ENCODE measurements at regions not wholly inside any gene's neighbourhood (a gene's known extent, or its start where the extent isn't known, plus 50 kb on each side); places are given as distances from the start of the nearest gene placed in this dataset.

DNA sequence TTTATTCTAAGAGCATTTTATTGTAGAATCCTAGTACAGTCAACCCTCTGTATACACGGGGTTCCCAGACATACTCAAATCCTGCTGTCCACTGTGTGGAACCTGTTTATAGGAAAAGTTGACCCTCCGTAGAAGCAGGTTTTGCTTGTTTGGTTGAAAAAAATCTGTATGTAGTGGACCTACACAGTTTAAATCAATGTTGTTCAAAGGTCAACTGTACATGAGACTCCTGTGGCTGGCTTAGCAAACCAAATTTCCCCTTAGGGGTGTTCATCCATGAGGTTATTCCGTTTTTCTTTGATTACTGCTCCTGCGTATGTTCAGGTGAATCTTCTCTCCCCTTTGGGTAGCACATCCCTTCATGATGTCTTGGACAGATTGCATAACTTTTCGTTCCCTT lies 387.0 kb upstream of the ZFP64 start:
- DNase-seq (ENCODE audit: low spot score) = no peak

DNA sequence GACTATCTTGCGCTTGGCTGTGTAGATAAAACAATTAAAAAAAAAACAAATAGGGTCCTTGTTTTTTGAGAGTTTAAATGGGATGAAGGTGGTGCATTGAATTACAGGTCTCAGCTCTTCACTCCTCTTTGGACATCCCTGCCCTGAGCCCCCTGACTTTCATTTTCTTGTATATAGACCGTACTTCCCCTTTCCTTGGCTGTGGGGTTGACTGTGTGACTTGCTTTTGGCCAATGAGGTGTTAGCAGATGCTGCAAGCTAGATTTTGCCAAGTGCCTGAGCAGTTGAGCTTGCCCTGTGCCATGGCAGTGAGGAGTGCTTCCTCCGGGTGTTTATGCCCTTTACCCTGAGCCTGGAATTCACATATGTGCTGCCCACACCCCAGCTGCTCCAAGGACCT lies 386.1 kb upstream of the ZFP64 start:
- no peak for DNase-seq (ENCODE audit: low spot score)

DNA sequence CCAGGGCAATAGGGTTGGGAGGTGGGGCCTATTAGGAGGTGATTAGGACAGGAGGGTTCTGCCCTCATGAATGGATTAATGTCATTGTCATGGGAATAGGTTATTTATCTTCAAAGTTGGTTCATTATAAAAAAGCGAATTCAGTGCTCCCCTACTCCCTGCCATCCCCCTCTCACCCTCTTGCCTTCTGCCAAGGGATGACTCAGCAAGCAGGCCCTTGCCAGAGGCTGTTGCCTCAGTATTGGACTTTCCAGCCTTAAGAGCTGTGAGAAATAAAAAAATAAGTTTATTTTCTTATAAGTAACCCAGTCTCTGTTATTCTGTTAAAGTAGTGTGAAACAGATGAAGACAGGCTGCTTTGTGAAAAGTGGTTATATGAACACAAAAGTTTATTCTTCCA lies 381.1 kb upstream of the ZFP64 start:
- DNase-seq (ENCODE audit: low spot score) = no peak

DNA sequence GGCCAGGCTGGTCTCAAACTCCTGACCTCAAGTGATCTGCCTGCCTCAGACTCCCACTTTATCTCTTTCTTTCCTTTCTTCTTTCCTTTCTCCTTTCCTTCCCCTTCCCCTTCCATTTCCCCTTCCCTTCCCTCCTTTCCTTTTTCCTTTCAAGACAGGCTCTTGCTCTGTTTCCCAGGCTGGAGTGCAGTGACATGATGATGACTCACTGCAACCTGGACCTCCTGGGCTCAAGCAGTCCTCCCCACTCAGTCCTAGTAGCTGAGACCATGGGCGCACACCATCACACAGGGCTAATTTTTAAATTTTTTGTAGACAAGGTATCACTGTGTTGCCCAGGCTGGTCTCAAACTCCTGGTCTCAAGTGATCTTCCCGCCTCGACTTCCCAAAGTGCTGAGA lies 377.6 kb upstream of the ZFP64 start:
- no peak for DNase-seq (ENCODE audit: low spot score)

DNA sequence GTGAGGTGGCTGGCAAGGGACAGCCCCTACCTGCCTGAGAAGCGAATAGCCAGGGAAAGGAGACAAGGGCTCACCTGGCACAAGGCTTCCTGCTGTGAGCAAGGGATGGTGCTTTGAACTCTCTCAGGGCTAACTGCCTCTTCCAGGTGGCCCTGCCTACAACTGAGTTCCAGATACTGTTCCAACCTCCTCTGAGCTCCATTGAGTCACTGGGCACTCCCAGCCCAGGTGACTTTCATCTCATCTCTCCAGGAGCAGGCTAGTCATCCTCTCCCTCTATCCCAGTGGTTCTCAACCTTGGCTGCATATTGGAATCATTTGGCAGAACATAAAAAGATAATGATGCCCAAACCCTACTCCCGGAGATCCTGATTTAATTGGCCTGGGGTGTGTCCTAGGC lies 374.0 kb upstream of the ZFP64 start:
- peak; percentile 24 for DNase-seq (ENCODE audit: low spot score)

DNA sequence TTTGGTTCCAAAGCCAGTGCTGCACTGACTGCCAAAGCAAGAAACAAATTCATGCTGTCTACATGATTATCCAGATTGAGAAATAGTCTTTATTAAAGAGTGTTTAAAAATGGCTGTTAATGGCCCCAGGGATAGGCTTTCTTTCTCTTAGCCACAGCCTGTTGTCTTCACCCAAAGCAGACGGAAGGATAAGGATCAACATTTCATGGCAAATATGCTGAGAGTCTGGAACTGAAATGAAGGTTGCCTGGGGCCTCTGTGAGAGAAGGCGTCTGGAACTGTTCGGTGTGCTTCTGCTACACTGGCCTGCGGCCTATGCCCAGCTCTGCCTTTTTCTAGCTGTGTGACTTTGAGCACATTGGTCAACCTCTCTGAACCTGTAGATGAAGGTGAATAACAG lies 373.0 kb upstream of the ZFP64 start:
- no peak for DNase-seq (ENCODE audit: low spot score)

DNA sequence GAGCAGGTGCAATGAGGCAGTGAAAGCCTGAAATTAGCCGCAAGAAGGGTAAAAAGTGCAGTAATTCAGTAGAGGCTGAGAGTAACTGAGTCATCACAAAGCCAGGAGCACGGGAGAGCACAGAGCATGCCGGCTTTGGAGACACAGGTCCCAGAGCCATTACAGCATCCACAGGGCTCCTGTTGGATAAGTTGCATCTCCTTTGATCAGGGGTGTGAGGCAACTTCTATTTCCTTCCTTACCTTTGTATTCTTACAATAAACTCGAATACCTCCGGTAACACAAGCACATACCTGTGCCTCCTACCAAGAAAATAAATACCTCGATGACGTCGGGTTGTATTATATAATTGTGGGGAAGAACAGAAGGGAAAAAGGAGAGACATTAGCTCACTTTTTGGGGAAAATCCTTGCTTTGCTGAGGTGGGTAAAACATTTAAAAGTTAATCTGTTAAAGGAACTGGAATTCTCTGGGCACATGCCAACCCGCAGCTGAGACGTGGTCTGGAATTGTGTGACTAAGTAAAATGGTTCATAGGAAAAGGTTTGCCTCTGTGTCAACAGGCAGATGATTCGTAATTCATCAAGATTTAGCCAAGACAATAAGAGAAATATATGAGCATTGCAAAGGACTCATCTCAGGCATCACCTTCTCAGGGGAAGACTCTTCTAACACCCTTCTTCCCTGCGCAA lies 360.7 kb upstream of the ZFP64 start:
- peak; percentile 29 for DNase-seq (ENCODE audit: low spot score)

DNA sequence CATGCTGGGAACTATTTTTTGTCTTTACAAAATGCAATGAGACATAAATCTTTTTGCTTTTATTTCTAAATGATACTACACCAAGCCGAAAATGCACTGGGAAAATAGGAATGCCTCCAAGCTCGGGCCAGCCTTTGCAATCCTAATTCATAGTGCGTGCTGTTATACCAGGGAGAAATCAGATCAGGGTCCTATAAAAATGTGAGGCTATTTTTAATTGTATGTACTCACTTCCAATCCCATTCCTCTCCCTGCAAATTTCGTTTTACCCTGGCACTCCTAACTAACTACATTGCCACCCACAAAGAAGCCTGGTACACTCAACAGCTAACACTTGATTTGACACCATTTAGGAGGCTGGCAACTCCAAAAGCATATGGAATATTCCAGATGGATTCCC lies 350.6 kb upstream of the ZFP64 start:
- no peak for DNase-seq (ENCODE audit: low spot score)

DNA sequence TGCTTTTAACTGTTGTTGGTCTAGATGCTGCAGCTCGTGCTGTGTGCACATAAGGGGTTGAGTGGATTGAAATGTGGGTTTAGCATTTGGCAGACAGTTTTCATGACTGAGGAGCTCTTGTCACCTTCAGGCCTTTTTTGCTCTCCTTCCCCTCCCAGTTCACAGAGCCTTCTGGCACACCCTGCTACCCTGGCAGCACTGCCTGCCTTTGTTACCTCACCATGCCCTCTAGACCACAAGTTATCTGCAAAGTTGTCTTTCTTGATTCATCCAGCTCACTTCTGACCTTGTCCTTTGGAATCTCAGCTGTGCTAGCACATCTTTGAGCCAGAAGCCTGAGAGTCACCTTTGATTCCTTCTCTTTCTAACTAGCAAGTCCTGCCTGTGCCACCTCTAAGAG lies 348.9 kb upstream of the ZFP64 start:
- DNase-seq (ENCODE audit: low spot score) = no peak

DNA sequence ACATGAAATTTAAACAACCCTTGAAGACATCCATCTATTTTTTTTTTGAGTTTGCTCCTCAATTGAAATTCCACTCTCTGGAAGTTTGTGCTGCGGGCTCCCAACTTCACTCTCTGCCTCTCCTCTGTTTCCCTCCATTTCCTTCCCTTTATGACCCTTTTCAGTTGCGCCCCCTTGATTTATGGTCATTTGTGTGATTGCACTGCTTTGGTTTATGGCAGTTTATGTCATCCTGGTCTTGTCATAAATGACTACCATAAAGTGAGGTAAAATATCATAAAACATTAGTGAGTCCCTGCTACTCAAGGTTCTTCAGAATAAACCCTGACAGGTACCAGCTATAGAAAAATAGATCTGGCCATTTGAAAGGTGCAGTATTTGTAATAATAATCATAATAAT lies 348.3 kb upstream of the ZFP64 start:
- DNase-seq (ENCODE audit: low spot score) = peak; percentile 46

DNA sequence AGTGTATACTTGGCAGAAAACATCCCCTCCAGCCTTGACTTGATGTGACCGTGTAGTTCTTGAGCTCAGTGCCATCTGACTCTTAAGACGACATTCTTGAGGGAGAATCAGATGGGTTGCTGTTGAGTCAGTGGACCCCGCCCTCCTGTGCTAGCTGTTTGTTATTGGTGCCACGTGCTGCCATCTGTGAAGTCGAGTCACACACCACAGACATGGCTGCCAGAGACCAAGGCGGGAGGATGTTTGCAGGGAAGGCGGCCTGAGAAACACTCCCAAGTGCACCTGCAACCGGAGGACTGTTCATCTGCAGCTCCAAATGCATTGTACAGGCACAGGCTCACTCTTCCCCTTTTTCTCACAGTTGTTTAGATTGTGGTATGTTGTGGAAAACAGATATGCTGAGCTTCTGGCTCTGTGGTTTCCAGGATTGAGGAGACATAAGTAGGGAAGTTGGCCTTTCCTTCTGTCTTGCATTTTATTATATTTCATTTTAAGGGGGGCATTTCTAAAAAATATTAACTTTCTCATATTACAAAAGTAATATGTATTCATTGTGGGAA lies 345.3 kb upstream of the ZFP64 start:
- no peak for DNase-seq (ENCODE audit: low spot score)

DNA sequence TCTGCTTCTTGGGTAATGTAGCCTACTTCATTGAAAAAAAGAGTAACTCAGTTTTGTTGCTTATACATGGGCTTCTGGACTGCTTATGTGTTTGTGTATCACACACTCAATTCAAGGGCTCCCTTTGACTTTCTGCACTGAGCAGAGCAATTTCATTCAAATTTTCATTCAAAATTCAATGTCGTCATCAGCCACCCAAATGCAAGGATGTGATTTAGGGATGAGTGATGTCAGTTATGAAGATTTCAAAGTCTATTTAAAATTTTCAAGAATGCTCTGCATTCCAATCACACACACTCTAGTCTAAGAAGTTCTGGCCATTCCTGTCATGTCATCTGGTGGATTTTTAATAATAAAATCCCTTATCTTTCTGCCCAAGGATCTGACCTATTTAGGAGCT lies 344.5 kb upstream of the ZFP64 start:
- no peak for DNase-seq (ENCODE audit: low spot score)

DNA sequence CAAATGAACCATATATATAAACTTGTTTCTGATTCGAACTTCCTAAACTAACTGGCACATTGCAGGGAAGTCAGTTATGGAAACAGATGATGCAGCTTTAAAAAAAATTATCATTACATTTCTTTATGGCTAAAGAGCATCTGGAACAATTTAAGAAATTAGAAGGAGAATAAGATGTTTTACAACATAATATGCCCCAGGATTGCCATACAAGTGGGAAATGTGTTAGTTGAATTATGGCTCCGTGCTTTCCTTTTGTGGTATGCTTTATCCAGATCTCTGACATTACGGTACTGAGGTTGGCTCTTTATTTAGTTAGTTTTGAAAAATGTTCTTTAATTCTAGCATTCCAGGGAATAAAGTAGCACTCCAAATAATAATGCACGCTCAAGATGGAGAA lies 343.0 kb upstream of the ZFP64 start:
- no peak for DNase-seq (ENCODE audit: low spot score)

DNA sequence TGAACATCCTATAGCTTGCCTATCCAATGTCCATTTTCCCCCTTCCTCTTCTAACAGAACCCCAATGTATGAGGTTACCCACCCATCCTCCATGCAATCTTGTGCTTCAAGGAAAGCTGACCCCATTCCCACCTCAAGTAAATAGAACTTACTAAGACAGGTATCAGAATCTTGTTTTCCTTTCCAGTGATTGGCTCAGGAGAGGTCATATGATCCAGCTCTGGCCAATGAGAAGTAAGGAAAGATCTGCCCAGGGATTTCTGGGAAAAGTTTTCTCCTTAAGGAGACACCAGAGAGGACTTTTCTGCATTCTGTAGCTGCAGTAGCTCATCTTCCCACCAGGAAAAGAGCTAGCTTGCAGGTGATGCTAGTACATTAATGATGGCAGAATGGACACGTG lies 341.8 kb upstream of the ZFP64 start:
- DNase-seq (ENCODE audit: low spot score) = no peak

DNA sequence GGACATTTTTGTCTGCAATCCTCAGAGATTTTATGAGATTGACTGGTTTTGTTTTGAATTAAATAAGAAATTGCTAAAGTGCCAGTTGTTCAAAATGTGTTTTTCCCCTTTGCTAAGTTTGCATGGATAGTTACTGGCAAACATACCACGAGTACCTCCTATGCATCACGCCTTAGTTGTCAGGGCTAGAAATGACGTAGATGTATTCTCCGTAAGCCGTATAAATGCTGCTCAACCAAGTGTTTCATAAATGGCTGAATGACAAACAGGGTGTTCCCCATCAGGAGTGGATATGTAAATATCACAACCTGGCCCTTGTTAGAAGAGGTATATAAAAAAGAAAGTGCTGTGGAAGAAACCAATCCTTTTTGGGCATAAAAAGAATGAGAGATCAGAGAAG lies 341.1 kb upstream of the ZFP64 start:
- no peak for DNase-seq (ENCODE audit: low spot score)

DNA sequence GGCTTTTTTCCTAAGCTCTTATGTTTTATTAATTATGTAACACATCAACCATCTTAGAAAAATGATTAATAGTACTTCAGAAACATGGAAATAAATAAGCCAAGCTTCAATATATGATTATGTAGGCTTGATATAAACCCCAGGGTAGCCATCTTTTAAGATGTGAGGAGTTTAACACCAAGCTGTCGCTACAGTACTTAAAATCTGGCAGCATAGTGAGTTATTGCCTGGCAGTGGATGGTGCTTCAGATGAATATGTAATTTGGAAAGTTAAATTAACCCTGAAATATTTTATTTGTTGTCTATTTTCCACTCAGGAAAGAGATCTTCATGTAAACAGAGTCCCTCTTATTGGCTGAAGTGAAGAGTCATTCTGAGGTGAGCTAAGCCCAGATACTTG lies 339.0 kb upstream of the ZFP64 start:
- DNase-seq (ENCODE audit: low spot score) = no peak

DNA sequence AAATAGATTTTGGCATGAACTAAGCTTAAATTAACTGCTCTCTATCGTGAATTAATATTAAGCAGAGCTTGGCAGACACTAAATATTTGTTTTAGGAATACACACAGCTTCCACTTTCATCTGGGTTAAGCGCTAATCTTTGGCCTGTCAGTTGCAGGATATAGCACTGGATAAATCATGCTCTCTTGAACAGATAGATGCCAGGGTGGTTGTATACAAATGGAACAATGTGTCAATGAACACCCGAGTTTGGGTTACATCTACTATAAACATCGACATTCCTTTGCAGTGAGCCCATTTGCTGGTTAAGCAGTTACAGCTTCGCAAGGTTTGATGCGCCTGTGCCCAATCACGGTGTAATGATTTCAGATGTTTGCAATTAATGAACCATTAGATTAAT lies 338.2 kb upstream of the ZFP64 start:
- DNase-seq (ENCODE audit: low spot score) = no peak

DNA sequence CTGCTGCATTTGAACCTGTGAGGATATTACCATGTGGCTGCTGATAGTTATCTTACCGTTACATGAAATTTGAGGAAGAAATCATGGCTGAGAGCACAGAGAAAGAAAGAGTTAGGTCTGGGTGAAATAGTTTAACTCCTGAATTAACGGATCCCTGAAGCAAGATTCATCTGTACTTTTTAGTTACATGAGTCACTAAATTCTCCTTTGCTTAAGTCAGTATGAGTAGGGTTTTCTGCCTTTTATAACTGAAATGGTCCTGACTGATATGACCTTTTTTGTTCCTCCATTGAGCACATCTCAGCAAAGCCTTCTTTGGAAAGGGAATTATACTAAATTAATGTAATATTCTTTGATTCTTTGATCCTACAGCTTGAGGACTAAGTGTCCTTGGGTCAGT lies 333.3 kb upstream of the ZFP64 start:
- no peak for DNase-seq (ENCODE audit: low spot score)

DNA sequence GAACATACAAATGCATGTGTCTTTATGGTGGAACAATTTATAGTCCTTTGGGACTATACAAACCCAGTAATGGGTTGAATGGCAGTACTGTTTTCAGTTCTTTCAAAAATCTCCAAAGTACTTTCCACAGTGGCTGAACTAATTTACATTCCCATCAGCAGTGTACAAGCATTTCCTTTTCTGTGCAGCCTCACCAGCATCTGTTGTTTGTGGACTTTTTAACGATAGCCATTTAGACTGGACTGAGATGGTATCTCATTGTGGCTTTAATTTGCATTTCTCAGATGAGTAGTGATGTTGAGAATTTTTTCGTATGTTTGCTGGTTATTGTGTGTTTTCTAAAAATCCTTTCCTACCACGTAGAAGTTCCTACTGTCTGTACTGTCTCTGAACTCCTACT lies 327.2 kb upstream of the ZFP64 start:
- DNase-seq (ENCODE audit: low spot score) = no peak

DNA sequence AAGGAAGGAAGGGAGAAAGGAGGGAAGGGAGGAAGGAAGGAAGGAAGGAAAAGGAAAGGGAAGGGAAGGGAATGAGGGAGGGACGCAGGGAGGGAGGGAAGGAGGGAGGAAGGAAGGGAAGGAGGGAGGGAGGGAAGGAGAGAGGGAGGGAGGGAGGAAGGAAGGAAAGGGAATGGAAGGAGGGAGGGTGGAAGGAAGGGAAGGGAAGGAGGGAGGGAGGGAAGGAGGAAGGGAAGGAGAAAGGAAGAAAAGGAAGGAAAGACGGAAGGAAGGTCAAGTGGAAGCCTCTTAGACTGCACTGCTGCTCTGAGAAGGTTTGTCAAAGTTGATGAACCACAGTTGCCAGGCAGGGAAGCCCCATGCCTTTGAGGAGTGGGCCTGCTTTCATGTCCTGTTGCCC lies 324.3 kb upstream of the ZFP64 start:
- DNase-seq (ENCODE audit: low spot score) = no peak

DNA sequence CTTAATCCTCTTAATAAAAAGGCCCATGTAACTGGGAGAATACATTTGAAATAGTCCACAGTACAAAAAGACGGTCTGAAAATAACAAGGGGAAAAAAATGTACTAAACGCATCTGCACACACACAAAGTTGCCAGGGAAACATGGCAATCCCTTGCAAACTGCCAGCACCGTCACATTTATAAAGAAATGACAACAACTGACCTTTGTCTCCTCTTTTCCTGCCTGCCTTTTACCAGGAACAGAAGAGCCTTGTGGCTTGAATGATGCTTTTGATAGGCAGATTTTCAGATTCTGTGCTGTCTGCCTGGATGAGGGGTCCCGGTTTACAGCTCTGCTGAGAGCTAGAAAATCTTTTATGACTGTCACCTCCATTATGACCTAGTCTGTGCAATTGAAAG lies 308.6 kb upstream of the ZFP64 start:
- no peak for DNase-seq (ENCODE audit: low spot score)

DNA sequence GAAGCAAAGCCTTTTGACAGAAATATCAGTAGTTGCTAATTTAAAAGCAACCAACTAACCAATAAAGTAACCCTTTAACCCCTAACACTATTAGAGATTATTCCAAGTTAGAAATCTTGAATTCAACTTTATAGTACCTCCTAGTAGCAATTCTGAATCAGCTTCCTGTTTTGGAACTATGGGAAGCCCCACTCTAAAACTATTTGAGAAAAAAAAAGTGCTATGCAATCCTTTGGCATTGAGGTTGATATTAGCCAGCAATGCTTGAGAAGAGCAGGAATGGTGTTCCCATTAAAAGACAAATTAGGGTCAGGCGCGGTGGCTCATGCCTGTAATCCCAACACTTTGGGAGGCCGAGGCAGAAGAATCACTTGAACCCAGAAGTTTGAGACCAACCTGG lies 306.2 kb upstream of the ZFP64 start:
- DNase-seq (ENCODE audit: low spot score) = no peak

DNA sequence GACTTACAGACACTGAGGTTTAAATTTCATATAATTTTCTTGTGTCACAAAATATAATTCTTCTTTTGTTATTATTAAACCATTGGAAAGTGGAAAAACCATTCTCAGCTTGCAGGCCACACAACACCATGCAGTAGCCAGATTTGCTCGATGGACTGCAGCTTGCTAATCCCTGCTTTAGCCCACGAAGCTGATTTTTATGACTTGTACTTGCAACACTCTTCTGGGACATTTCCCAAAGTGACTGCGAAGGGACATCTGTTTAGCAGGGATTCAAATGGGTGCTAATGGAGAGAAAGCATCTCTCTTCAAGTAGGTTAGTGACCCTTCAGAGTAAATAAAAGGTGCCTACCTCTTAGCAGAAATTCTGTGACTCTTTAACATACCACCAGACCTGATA lies 304.6 kb upstream of the ZFP64 start:
- no peak for DNase-seq (ENCODE audit: low spot score)

DNA sequence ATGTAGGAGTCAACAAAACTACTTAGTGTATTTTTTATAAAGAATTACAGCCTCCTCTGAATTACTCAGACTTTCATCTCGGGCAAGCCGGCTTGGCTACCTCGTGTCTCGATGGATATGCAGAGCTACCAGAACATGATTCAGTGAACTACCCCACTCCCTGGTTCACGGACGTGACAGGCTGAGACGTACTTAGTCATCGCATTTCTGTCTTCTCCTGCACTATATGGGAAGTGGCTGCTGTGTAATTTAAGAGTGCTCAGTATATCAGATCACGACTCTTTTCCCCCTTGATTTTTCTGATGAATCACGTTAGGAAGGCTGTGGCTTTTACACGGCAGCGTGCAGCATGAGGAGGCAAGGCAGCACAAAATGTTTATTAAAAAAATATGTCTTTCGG lies 302.7 kb upstream of the ZFP64 start:
- DNase-seq (ENCODE audit: low spot score) = peak; percentile 13
